K562 (cell line): ENCODE measurements at regions not wholly inside any gene's neighbourhood (a gene's known extent, or its start where the extent isn't known, plus 50 kb on each side); places are given as distances from the start of the nearest gene placed in this dataset.

Experiments used
- ATAC-seq: fragments of 200-7000 bp; cut with Tn5 transposase; 3 replicates; pipeline ENCODE4 v1.9.1; 2020; ENCODE audit warnings: moderate library complexity
- BruUV-seq: library from RNA; stranded (reverse); fragments of 400-500 nt; replicated peaks from 2 replicates; lab custom pipeline; 2021; lab: Mats Ljungman, UMichigan
- CTCF ChIA-PET: fragments of 300-600 bp; formaldehyde crosslinking; extraction: SDS; loops from one replicate; lab custom pipeline; 2021; ENCODE audit warnings: low intra/inter-chr PET ratio; lab: Yijun Ruan, JAX
- POLR2A ChIA-PET: fragments of 300-600, 350-650 bp; sonication (Branson Sonifier 250); formaldehyde crosslinking; extraction: SDS; loops from one replicate; lab custom pipeline; 2021; ENCODE audit warnings: antibody characterized with exemption, inconsistent platforms; lab: Yijun Ruan, JAX
- DNase-seq, 4 experiments: peaks; one replicate each; pipeline versions ENCODE4 v3.0.0 to v3.0.0-alpha.2; 2011 to 2018; ENCODE audit warnings: low spot score in 3 of 4, mixed read lengths in 3 of 4; ENCODE audit errors: extremely low read depth in 1 of 4
- FAIRE-seq: peaks from 2 replicates; lab custom pipeline; 2011; peaks lifted over from hg19 to GRCh38; lab: Jason Lieb, UNC
- H2AFZ ChIP-seq: 2 replicates; pipeline ENCODE4 v1.6.0; 2011; ENCODE audit warnings: low read depth, low read length, control low read depth, inconsistent platforms
- H3K27ac ChIP-seq: fragments of 200-600 bp; 3 replicates; pipeline ENCODE4 v1.8.0; 2011; ENCODE audit warnings: low read depth, mild to moderate bottlenecking, control low read depth, inconsistent platforms, low read length, moderate library complexity, mixed read lengths; ENCODE audit errors: extremely low read depth
- H3K27me3 ChIP-seq, 2 experiments: fragments of 300-600 bp in 1 of 2; 2 replicates in 1 of 2; 3 replicates in 1 of 2; pipeline versions ENCODE4 v1.6.0 to v1.8.0; 2011; ENCODE audit warnings: inconsistent platforms in 2 of 2, low read length in 2 of 2, mild to moderate bottlenecking in 1 of 2, mixed read lengths in 1 of 2, moderate library complexity in 1 of 2; ENCODE audit not compliant: control insufficient read depth in 2 of 2, insufficient read depth in 2 of 2
- H3K36me3 ChIP-seq: fragments of 300-600 bp; 3 replicates; pipeline ENCODE4 v1.8.0; 2011; ENCODE audit warnings: mild to moderate bottlenecking, low read length, inconsistent platforms; ENCODE audit not compliant: control insufficient read depth, insufficient read depth
- H3K4me1 ChIP-seq, 2 experiments: fragments of 200-600 bp in 1 of 2; replicated peaks in 1 of 2; 2 replicates in 1 of 2; 3 replicates in 1 of 2; pipeline versions ENCODE4 v1.5.1 to v1.8.0; 2011; ENCODE audit warnings: inconsistent platforms in 2 of 2, low read length in 2 of 2, mild to moderate bottlenecking in 1 of 2, mixed read lengths in 1 of 2, moderate library complexity in 1 of 2; ENCODE audit not compliant: control insufficient read depth in 2 of 2, insufficient read depth in 2 of 2
- H3K4me2 ChIP-seq: 2 replicates; pipeline ENCODE4 v1.6.1; 2011; ENCODE audit warnings: low read length, control low read depth, inconsistent platforms, mixed read lengths; ENCODE audit not compliant: insufficient read depth
- H3K4me3 ChIP-seq: fragments of 200-600 bp; sonication (generic), shearing (Covaris generic); 2 replicates; pipeline ENCODE4 v1.5.1; 2016; ENCODE audit warnings: control low read depth, inconsistent platforms
- H3K79me2 ChIP-seq: fragments of 200-600 bp; 3 replicates; pipeline ENCODE4 v1.8.0; 2011; ENCODE audit warnings: low read length, inconsistent platforms; ENCODE audit not compliant: control insufficient read depth, insufficient read depth
- H3K9ac ChIP-seq, 2 experiments: 2 replicates each; pipeline versions ENCODE4 v1.6.0 to v1.6.1; 2011; ENCODE audit warnings: low read depth in 2 of 2, low read length in 2 of 2, control low read depth in 1 of 2, inconsistent platforms in 1 of 2, mild to moderate bottlenecking in 1 of 2, mixed read lengths in 1 of 2; ENCODE audit not compliant: insufficient read depth in 1 of 2
- H3K9me1 ChIP-seq: one replicate; pipeline ENCODE4 v1.6.0; 2011; ENCODE audit warnings: inconsistent platforms, mild to moderate bottlenecking, low read length, moderate library complexity; ENCODE audit not compliant: control insufficient read depth, insufficient read depth
- H3K9me3 ChIP-seq: replicated peaks from 2 replicates; pipeline ENCODE4 v1.5.1; 2011; ENCODE audit warnings: low read depth, low read length, inconsistent platforms; ENCODE audit not compliant: control insufficient read depth, insufficient read depth
- H4K20me1 ChIP-seq: replicated peaks from 2 replicates; pipeline ENCODE4 v1.6.1; 2011; ENCODE audit warnings: low read length, inconsistent platforms, mixed read lengths; ENCODE audit not compliant: control insufficient read depth, insufficient read depth
- ARHGAP35 ChIP-seq: fragments of 450-650 bp; IDR thresholded peaks from 2 replicates; pipeline ENCODE4 v1.6.1; 2018; ENCODE audit not compliant: partially characterized antibody
- ATF7 ChIP-seq: fragments of 450-650 bp; IDR thresholded peaks from 2 replicates; pipeline ENCODE4 v1.7.1; 2014; ENCODE audit warnings: mild to moderate bottlenecking, moderate library complexity
- CBFB ChIP-seq: sonication (generic); formaldehyde crosslinking; IDR thresholded peaks from 2 replicates; pipeline ENCODE4 v1.4.0; 2020; ENCODE audit warnings: mild to moderate bottlenecking, missing genetic modification reagents
- EP400 ChIP-seq: fragments of 450-650 bp; IDR thresholded peaks from 2 replicates; pipeline ENCODE4 v1.6.1; 2017; ENCODE audit warnings: antibody characterized with exemption, mild to moderate bottlenecking, moderate library complexity
- GTF3C2 ChIP-seq: IDR thresholded peaks from 3 replicates; pipeline ENCODE4 v1.6.1; 2011; ENCODE audit warnings: borderline replicate concordance, mild to moderate bottlenecking, moderate library complexity; ENCODE audit not compliant: insufficient read length; ENCODE audit errors: extremely low read depth
- NELFE ChIP-seq: IDR thresholded peaks from 2 replicates; pipeline ENCODE4 v1.6.1; 2011; ENCODE audit warnings: mild to moderate bottlenecking; ENCODE audit not compliant: insufficient read depth, insufficient read length
- RBFOX2 ChIP-seq: fragments of 200-400 bp; formaldehyde crosslinking; IDR thresholded peaks from 2 replicates; pipeline ENCODE4 v1.6.1; 2017; ENCODE audit warnings: low read depth, mild to moderate bottlenecking, low read length, moderate library complexity
- XRCC5 ChIP-seq: fragments of 200-400 bp; formaldehyde crosslinking; IDR thresholded peaks from 2 replicates; pipeline ENCODE4 v1.6.1; 2017; ENCODE audit warnings: low read depth, mild to moderate bottlenecking, low read length
- ZBTB12 ChIP-seq: fragments of 250-450 bp; sonication (Bioruptor Pico); IDR thresholded peaks from 2 replicates; pipeline ENCODE4 v1.4.0; 2020
- ZNF175 ChIP-seq: fragments of 200-800 bp; sonication (Bioruptor generic); IDR thresholded peaks from 2 replicates; pipeline ENCODE4 v1.6.1; 2016; ENCODE audit warnings: low read depth, mild to moderate bottlenecking, missing genetic modification characterization, missing compliant biosample characterization
- ZNF41 ChIP-seq: fragments of 250-450 bp; sonication (Bioruptor Pico); conservative IDR thresholded peaks from 2 replicates; pipeline ENCODE4 v1.4.0; 2020; ENCODE audit warnings: mild to moderate bottlenecking
- WGBS: fragments of 100-300 bp; shearing (Covaris generic); methylation state at CpG from one replicate; pipeline ENCODE4 v1.1.6; 2016; ENCODE audit warnings: low coverage, mixed read lengths; ENCODE audit not compliant: insufficient coverage; ENCODE audit errors: missing lambda C conversion rate; 5-methylcytosine and 5-hydroxymethylcytosine counted together
- in situ Hi-C: fragments of 300-500 bp; cut with MboI; formaldehyde crosslinking; loops from 4 replicates; pipeline ENCODE4 v1.15.0; 2018; ENCODE audit warnings: inconsistent platforms, mixed read lengths
- intact Hi-C: fragments of 100-400 bp; cut with micrococcal nuclease; formaldehyde crosslinking; loops from 2 replicates; pipeline ENCODE4 v1.14.2; 2022
- TF ChIP-seq, protein P1 (sequence below): fragments of 250-450 bp; sonication (Bioruptor Pico); IDR thresholded peaks from 2 replicates; pipeline ENCODE4 v1.4.0; 2020; ENCODE audit warnings: mild to moderate bottlenecking, moderate library complexity
- TF ChIP-seq, protein P2 (sequence below): sonication (generic); formaldehyde crosslinking; IDR thresholded peaks from 2 replicates; pipeline ENCODE4 v1.8.1; 2023; ENCODE audit warnings: mild to moderate bottlenecking, missing genetic modification reagents

DNA sequence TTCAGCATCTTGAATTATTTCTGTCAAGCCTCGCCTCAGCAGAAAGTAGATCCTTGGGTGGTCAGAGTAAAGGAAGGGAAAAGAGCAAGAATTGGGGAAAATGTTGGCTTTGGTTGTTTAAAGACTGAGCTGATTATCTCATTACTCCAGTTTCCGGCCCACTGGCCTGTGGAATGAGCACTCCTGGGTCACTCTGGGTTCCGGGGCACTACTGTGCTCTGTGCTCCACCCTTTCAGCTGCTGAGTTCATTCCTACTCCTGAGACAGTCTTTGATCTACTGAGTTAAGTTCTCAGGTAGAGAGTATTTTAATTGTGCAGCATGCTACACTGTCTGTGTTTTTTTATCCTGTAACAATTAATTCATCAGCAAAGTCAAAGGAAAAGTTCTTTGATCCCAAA lies 427.7 kb downstream of the CDH2 start (continued):
- no peak for TF ChIP-seq GTF3C2
- no peak for TF ChIP-seq ARHGAP35
- TF ChIP-seq ZNF175: no peak

DNA sequence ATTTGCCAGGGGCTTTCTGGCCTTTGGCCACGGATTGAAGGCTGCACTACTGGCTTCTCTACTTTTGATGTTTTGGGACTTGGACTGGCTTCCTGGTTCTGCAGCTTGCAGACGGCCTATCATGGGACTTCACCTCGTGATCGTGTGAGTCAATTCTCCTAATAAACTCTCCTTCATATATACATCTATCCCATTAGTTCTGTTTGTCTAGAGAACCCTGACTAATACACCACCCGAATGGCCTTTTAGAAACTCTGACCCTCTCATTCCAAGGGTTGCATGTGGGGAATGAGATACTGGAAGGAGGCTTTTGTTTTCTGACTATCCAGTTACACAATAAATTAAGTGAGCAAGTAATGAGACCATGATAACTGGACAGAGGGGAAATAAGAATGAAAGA lies 430.7 kb downstream of the CDH2 start:
- no peak for DNase-seq
- 0% methylated on average over 5 of the region's 5 CpGs for WGBS
- no peaks in the 10 kb centered on the region for H3K79me2 ChIP-seq
- in situ Hi-C loops: no loop called here
- no peaks in the 10 kb centered on the region for H3K9me1 ChIP-seq
- no peak overlapping the region for H3K4me3 ChIP-seq
- no peak for ATAC-seq
- CTCF ChIA-PET: no interaction called here
- H4K20me1 ChIP-seq: no peaks in the 10 kb centered on the region
- H3K4me1 ChIP-seq: no peaks in the 10 kb centered on the region
- POLR2A ChIA-PET: no interaction called here
- no peak overlapping the region for H2AFZ ChIP-seq
- H3K9me3 ChIP-seq: no peaks in the 10 kb centered on the region; the same call in 1 of the 2 replicates
- H3K36me3 ChIP-seq: no peaks in the 10 kb centered on the region
- no peak overlapping the region for H3K4me2 ChIP-seq
- no peaks in the 10 kb centered on the region for H3K27me3 ChIP-seq
- intact Hi-C loops: no loop called here
- no peak for FAIRE-seq
- no peak overlapping the region for H3K27ac ChIP-seq
- BruUV-seq: no TSS peak
- H3K9ac ChIP-seq: no peak overlapping the region
- TF ChIP-seq, protein P1, sequence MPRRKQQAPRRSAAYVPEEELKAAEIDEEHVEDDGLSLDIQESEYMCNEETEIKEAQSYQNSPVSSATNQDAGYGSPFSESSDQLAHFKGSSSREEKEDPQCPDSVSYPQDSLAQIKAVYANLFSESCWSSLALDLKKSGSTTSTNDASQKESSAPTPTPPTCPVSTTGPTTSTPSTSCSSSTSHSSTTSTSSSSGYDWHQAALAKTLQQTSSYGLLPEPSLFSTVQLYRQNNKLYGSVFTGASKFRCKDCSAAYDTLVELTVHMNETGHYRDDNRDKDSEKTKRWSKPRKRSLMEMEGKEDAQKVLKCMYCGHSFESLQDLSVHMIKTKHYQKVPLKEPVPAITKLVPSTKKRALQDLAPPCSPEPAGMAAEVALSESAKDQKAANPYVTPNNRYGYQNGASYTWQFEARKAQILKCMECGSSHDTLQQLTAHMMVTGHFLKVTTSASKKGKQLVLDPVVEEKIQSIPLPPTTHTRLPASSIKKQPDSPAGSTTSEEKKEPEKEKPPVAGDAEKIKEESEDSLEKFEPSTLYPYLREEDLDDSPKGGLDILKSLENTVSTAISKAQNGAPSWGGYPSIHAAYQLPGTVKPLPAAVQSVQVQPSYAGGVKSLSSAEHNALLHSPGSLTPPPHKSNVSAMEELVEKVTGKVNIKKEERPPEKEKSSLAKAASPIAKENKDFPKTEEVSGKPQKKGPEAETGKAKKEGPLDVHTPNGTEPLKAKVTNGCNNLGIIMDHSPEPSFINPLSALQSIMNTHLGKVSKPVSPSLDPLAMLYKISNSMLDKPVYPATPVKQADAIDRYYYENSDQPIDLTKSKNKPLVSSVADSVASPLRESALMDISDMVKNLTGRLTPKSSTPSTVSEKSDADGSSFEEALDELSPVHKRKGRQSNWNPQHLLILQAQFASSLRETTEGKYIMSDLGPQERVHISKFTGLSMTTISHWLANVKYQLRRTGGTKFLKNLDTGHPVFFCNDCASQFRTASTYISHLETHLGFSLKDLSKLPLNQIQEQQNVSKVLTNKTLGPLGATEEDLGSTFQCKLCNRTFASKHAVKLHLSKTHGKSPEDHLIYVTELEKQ: no peak
- TF ChIP-seq, protein P2, sequence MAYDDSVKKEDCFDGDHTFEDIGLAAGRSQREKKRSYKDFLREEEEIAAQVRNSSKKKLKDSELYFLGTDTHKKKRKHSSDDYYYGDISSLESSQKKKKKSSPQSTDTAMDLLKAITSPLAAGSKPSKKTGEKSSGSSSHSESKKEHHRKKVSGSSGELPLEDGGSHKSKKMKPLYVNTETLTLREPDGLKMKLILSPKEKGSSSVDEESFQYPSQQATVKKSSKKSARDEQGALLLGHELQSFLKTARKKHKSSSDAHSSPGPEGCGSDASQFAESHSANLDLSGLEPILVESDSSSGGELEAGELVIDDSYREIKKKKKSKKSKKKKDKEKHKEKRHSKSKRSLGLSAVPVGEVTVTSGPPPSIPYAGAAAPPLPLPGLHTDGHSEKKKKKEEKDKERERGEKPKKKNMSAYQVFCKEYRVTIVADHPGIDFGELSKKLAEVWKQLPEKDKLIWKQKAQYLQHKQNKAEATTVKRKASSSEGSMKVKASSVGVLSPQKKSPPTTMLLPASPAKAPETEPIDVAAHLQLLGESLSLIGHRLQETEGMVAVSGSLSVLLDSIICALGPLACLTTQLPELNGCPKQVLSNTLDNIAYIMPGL: no peak
- no peak for TF ChIP-seq RBFOX2
- TF ChIP-seq ZNF41 (CRISPR knock-in tag): no peak
- no peak for TF ChIP-seq NELFE
- no peak for TF ChIP-seq ZBTB12 (CRISPR knock-in tag)
- no peak for TF ChIP-seq XRCC5
- no peak for TF ChIP-seq EP400
- TF ChIP-seq ATF7: no peak
- no peak for TF ChIP-seq CBFB (CRISPR knock-in tag)
